Loucy (cell line): ENCODE measurements at regions not wholly inside any gene's neighbourhood (a gene's known extent, or its start where the extent isn't known, plus 50 kb on each side); places are given as distances from the start of the nearest gene placed in this dataset.

Source experiments
- H2AFZ ChIP-seq: fragments of 200-600 bp; sonication (generic); 2 replicates; pipeline ENCODE4 v1.6.0; 2016; ENCODE audit warnings: antibody characterized with exemption, mild to moderate bottlenecking, low read length, moderate library complexity
- H3F3A ChIP-seq: fragments of 200-600 bp; 2 replicates; pipeline ENCODE4 v1.6.0; 2016; ENCODE audit warnings: antibody characterized with exemption, low read depth, mild to moderate bottlenecking
- H3K27me3 ChIP-seq: fragments of 200-600 bp; sonication (generic); 2 replicates; pipeline ENCODE4 v1.6.1; 2014; ENCODE audit warnings: low read length, mild to moderate bottlenecking; ENCODE audit not compliant: insufficient read depth, poor library complexity, severe bottlenecking
- H3K36me3 ChIP-seq: fragments of 200-600 bp; sonication (generic); 2 replicates; pipeline ENCODE4 v1.6.1; 2016; ENCODE audit warnings: low read length; ENCODE audit not compliant: insufficient read depth
- H3K4me1 ChIP-seq: fragments of 200-600 bp; sonication (generic); 2 replicates; pipeline ENCODE4 v1.5.1; 2014; ENCODE audit warnings: low read length, mild to moderate bottlenecking; ENCODE audit not compliant: insufficient read depth, poor library complexity, severe bottlenecking
- H3K4me2 ChIP-seq: fragments of 200-600 bp; sonication (generic); 2 replicates; pipeline ENCODE4 v1.6.0; 2014; ENCODE audit warnings: antibody characterized with exemption, low read length, low read depth, mild to moderate bottlenecking; ENCODE audit not compliant: poor library complexity, severe bottlenecking
- H3K4me3 ChIP-seq: fragments of 200-600 bp; sonication (generic); 2 replicates; pipeline ENCODE4 v1.5.1; 2014; ENCODE audit warnings: low read length, mild to moderate bottlenecking, mixed read lengths; ENCODE audit not compliant: poor library complexity, severe bottlenecking
- H3K79me2 ChIP-seq: fragments of 200-600 bp; sonication (generic); 2 replicates; pipeline ENCODE4 v1.6.1; 2014; ENCODE audit warnings: low read length; ENCODE audit not compliant: insufficient read depth
- H3K9ac ChIP-seq: fragments of 200-600 bp; sonication (generic); 2 replicates; pipeline ENCODE4 v1.6.0; 2014; ENCODE audit warnings: mild to moderate bottlenecking, low read depth, low read length, moderate library complexity; ENCODE audit not compliant: poor library complexity, severe bottlenecking
- H3K9me2 ChIP-seq: fragments of 200-600 bp; sonication (generic); replicated peaks from 2 replicates; pipeline ENCODE4 v1.6.1; 2016; ENCODE audit warnings: low read depth, low read length, mixed read lengths
- H3K9me3 ChIP-seq: fragments of 200-600 bp; sonication (generic); 2 replicates; pipeline ENCODE4 v1.6.1; 2014; ENCODE audit warnings: mild to moderate bottlenecking, antibody characterized with exemption, low read length, low read depth; ENCODE audit not compliant: insufficient read depth
- H4K20me1 ChIP-seq: fragments of 200-600 bp; sonication (generic); 2 replicates; pipeline ENCODE4 v1.6.0; 2014; ENCODE audit warnings: antibody characterized with exemption, low read length, mild to moderate bottlenecking; ENCODE audit not compliant: insufficient read depth, poor library complexity, severe bottlenecking
- CTCF ChIP-seq: fragments of 200-600 bp; sonication (generic); conservative IDR thresholded peaks from 2 replicates; pipeline ENCODE4 v1.5.1; 2014; ENCODE audit warnings: mild to moderate bottlenecking, antibody characterized with exemption, low read length
- EZH2phosphoT487 ChIP-seq: fragments of 200-600 bp; IDR thresholded peaks from 2 replicates; pipeline ENCODE4 v1.6.1; 2018; ENCODE audit warnings: antibody characterized with exemption, mild to moderate bottlenecking, moderate library complexity, borderline replicate concordance

- H4K20me1 ChIP-seq = no peaks in the 10 kb centered on the region
- no peaks in the 10 kb centered on the region for H3F3A ChIP-seq
- H3K9ac ChIP-seq = no peak overlapping the region
- peaks cover 12% of the 10 kb centered on the region for H3K4me1 ChIP-seq
- H3K4me3 ChIP-seq = no peak overlapping the region
- TF ChIP-seq EZH2phosphoT487 (no peak), CTCF (no peak)
- no peaks in the 10 kb centered on the region for H3K79me2 ChIP-seq
- no peaks in the 10 kb centered on the region for H3K9me3 ChIP-seq
- H3K4me2 ChIP-seq = no peak overlapping the region
- no peak overlapping the region for H2AFZ ChIP-seq
- H3K27me3 ChIP-seq = no peaks in the 10 kb centered on the region
- no peaks in the 10 kb centered on the region for H3K9me2 ChIP-seq
- no peaks in the 10 kb centered on the region for H3K36me3 ChIP-seq
These were observed 118.1 kb upstream of the SLC38A2 start for GRCh38 chr12:46490635-46491034.

- H3K79me2 ChIP-seq = no peaks in the 10 kb centered on the region
- H3K9me2 ChIP-seq = no peaks in the 10 kb centered on the region
- peaks cover 12% of the 10 kb centered on the region for H3K4me1 ChIP-seq
- TF ChIP-seq CTCF (no peak), EZH2phosphoT487 (no peak)
- H3K27me3 ChIP-seq = no peaks in the 10 kb centered on the region
- H4K20me1 ChIP-seq = no peaks in the 10 kb centered on the region
- H2AFZ ChIP-seq = no peak overlapping the region
- no peak overlapping the region for H3K4me3 ChIP-seq
- no peak overlapping the region for H3K4me2 ChIP-seq
- no peaks in the 10 kb centered on the region for H3K36me3 ChIP-seq
- no peak overlapping the region for H3K9ac ChIP-seq
- H3F3A ChIP-seq = no peaks in the 10 kb centered on the region
- H3K9me3 ChIP-seq = no peaks in the 10 kb centered on the region
These were observed 117.4 kb upstream of the SLC38A2 start for GRCh38 chr12:46489951-46490388.

GRCh38 chr12:46487567-46488131 is 115.1 kb upstream of the SLC38A2 start:
- Histone ChIP-seq H3K4me1 (peaks cover 27% of the 10 kb centered on the region), H3K9ac (no peak overlapping the region), H2AFZ (no peak overlapping the region), H3F3A (no peaks in the 10 kb centered on the region), H4K20me1 (no peaks in the 10 kb centered on the region), H3K79me2 (no peaks in the 10 kb centered on the region), H3K36me3 (no peaks in the 10 kb centered on the region), H3K4me3 (no peak overlapping the region), H3K4me2 (no peak overlapping the region), H3K27me3 (no peaks in the 10 kb centered on the region), H3K9me3 (no peaks in the 10 kb centered on the region), H3K9me2 (no peaks in the 10 kb centered on the region)
- no peak for TF ChIP-seq EZH2phosphoT487
- no peak for TF ChIP-seq CTCF
